ENCODE measurements at regions not wholly inside any gene's neighbourhood (a gene's known extent, or its start where the extent isn't known, plus 50 kb on each side); places are given as distances from the start of the nearest gene placed in this dataset.
"Not testable (repeated sequence)": the region's sequence is repeated elsewhere in the genome, so short reads cannot be mapped to it uniquely, and the experiment has no call there.

GRCh38 chr3:152103257-152103656, 165.5 kb upstream of the MBNL1 start:
- no peak for DNase-seq

- DNase-seq = no peak
Observed at GRCh38 chr3:152104847-152105415, 163.8 kb upstream of the MBNL1 start.

- no peak for DNase-seq
Observed at GRCh38 chr3:152105446-152105845, 163.3 kb upstream of the MBNL1 start.

- no peak for DNase-seq
Observed at GRCh38 chr3:152109038-152109437, 159.7 kb upstream of the MBNL1 start.

GRCh38 chr3:152113413-152113812, 155.3 kb upstream of the MBNL1 start:
- no peak for DNase-seq

- no peak for DNase-seq
Observed at GRCh38 chr3:152113992-152114651, 154.6 kb upstream of the MBNL1 start.

- DNase-seq = no peak
Observed at GRCh38 chr3:152120601-152121269, 148.0 kb upstream of the MBNL1 start.

- no peak for DNase-seq
Observed at GRCh38 chr3:152121270-152121636, 147.5 kb upstream of the MBNL1 start.

GRCh38 chr3:152122851-152123250, 145.9 kb upstream of the MBNL1 start:
- no peak for DNase-seq

GRCh38 chr3:152123457-152123856, 145.3 kb upstream of the MBNL1 start:
- DNase-seq = no peak

- no peak for DNase-seq
Observed at GRCh38 chr3:152126260-152126659, 142.5 kb upstream of the MBNL1 start.

GRCh38 chr3:152127058-152127457, 141.7 kb upstream of the MBNL1 start:
- no peak for DNase-seq

GRCh38 chr3:152128356-152128755, 140.4 kb upstream of the MBNL1 start:
- no peak for DNase-seq

GRCh38 chr3:152139651-152140050, 129.1 kb upstream of the MBNL1 start:
- no peak for DNase-seq

GRCh38 chr3:152146461-152146860, 122.3 kb upstream of the MBNL1 start:
- no peak for DNase-seq

- DNase-seq = no peak
Observed at GRCh38 chr3:152147748-152148147, 121.0 kb upstream of the MBNL1 start.

GRCh38 chr3:152148579-152148978, 120.2 kb upstream of the MBNL1 start:
- no peak for DNase-seq

GRCh38 chr3:152149832-152150231, 118.9 kb upstream of the MBNL1 start:
- DNase-seq = no peak

GRCh38 chr3:152151216-152151876, 117.4 kb upstream of the MBNL1 start:
- DNase-seq = no peak

GRCh38 chr3:152151877-152152765, 116.6 kb upstream of the MBNL1 start:
- DNase-seq = not testable (repeated sequence)

GRCh38 chr3:152153115-152153514, 115.6 kb upstream of the MBNL1 start:
- DNase-seq = not testable (repeated sequence)

- no peak for DNase-seq
Observed at GRCh38 chr3:152155246-152156020, 113.3 kb upstream of the MBNL1 start.
